ENCODE measurements at regions not wholly inside any gene's neighbourhood (a gene's known extent, or its start where the extent isn't known, plus 50 kb on each side); places are given as distances from the start of the nearest gene placed in this dataset.
A peak's percentile ranks its signal among the peaks of the same experiment; 100 is the strongest.
"Not testable (repeated sequence)": the region's sequence is repeated elsewhere in the genome, so short reads cannot be mapped to it uniquely, and the experiment has no call there.

DNA sequence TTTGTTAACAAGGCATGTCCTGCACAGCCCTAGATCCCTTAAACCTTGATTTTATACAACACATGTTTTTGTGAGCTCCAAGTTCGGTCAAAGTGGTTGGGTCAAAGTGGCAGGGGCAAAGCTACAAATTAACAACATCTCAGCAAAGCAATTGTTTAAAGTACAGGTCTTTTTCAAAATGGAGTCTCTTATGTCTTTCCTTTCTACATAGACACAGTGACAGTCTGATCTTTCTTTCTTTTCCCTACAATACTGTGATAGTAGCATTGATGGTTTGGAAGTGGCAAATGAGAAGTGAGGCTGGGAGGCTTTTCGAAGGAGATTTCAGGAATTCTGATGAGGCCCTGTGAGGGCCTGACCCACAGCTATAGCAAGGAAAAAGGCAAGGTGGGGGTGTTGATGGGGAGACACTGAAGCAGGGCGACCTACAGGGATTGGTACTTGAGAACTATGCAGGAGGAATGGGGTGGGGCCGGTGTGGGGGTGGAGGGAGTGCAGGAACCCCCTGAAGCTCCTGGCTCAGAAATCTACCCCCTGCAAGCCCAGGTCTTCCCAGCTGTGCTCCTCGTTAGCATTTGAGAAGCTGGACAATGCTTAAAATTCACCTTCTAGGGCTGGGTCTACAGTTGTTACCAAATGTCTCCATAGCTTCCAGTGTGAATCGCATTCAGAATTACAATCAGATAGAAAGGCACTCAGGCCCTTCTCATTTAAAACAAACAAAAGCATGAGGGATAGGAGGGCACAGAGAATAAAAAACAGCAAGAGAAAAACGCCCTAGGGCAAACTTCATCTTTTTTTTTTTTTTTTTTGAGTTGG, 102.6 kb upstream of the PPM1J start:
- DNase-seq = no peak

DNA sequence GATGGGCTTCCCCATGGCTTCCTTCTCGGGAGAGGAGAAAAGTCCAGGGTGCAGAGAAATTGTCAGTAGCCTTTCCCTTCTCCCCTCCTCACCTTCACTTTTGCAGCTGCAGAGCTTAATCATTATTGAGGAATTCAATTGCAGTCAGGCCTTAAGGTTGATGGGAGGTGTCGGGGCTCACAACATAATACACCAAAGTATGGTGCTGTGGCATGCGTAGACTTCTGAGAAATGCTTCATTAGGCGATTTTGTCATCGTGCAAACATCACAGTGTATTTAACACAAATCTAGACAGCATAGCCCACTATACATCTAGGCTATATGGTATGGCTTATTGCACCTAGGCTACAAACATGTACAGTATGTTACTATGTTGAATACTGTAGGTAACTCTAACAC, 100.2 kb upstream of the PPM1J start:
- no peak for DNase-seq

DNA sequence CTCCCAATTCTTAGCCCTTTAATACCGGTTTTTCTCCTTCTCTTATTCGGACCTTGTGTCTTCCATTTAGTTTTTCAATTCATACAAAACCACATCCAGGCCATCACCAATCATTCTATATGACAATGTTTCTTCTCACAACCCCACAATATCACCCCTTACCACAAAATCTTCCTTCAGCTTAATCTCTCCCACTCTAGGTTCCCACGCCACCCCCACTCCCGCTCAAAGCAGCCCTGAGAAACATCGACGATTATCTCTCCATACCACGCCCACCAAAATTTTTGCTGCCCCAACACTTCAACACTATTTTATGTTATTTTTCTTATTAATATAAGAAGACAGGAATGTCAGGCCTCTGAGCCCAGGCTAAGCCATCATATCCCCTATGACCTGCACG, 99.5 kb upstream of the PPM1J start:
- DNase-seq = not testable (repeated sequence)

DNA sequence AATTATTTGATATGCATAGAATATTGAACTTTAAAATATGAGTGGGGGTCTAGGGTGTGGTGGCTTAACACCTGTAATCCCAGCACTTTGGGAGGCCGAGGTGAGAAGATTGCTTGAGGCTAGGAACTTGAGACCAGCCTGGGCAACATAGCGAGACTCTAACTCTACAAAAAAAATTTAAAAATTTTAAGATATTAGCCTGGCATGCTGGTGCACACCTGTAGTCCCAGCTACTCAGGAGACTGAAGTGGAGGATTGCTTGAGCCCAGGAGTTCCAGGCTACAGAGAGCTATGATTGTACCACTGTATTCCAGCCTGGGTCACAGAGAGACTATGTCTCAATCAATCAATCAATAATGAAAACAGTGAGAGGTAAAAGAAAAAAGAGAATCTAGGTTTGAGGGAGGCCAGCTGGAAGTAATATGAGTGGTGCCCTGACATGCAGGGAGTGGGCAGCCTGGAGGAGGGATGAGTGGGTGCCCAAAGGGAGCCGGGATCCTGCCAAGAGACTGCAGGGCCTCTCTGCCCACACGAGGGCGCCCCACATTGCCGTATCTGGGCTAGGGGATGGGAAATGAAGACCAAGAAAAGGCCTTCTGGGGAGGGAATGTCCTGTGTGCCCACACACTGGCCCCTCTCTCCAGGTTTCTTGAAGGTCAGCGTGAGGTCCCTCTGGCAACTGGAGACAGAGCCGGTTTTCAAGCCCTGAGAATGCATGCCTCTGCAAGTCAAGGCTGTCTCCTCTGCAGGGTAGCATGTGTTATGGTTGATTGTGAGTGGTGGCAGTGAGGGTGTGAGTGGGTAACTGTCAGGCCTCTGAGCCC, 93.9 kb upstream of the PPM1J start:
- DNase-seq = peak; percentile 48

DNA sequence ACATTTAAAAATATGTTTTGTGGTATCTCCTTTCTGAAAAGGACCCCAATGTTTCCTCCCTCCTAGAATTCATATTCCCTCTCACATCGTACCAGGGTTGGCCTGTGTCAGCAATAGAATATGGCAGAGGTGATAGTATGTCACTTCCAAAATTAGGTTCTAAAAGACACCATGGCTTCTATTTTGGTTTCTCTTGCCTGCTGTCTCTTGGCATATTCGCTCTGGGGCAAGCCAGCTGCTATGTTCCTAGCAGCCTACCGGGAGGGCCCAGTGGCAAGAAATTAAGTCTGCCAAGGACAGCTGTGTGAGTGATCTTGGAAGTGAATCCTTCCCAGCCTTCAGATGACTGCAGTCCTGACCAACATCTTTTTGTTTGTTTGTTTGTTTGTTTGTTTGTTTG, 92.9 kb upstream of the PPM1J start:
- no peak for DNase-seq

DNA sequence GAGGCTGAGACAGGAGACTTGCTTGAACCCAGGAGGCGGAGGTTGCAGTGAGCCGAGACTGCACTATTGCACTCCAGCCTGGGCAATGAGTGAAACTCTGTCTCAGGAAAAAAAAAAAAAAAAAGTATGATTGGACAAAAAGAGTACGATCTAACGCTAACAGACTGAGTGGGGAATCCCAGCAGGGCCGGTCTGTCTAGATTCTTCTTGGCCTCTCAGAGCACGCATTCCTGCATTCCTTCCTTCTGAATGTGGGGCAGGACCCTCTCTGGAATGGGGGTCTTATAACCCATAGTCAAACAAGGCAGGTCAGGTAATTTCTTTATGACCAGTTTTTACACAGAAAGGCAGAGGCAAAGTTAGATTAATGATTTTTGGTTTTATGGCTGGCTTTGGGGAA, 92.0 kb upstream of the PPM1J start:
- DNase-seq = no peak

DNA sequence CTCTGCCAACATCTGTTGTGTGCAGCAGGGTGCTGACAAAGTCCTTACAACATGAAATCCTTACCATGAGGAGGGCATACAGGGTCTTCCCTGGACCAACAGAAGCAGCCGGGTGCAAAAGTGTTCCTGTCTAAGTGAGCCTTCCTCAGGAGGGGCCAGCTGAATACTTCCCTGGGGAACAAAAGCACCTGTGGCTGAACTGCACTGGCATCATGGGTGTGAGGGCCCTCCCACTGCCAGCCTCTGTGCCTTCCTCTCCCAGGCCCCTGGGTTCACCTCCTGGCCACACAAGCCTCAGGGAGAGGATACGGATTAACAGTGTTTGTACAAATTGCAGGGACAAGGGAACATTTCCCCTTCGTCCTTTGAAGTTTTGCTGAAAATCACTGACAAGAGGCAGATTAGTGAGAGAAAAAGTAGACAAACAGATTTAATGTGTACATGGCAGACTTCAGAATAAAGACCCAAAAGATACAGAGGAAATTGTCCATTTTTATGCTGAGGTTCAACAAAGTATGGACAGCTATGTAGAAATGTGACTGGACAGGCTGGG, 91.0 kb upstream of the PPM1J start:
- no peak for DNase-seq

DNA sequence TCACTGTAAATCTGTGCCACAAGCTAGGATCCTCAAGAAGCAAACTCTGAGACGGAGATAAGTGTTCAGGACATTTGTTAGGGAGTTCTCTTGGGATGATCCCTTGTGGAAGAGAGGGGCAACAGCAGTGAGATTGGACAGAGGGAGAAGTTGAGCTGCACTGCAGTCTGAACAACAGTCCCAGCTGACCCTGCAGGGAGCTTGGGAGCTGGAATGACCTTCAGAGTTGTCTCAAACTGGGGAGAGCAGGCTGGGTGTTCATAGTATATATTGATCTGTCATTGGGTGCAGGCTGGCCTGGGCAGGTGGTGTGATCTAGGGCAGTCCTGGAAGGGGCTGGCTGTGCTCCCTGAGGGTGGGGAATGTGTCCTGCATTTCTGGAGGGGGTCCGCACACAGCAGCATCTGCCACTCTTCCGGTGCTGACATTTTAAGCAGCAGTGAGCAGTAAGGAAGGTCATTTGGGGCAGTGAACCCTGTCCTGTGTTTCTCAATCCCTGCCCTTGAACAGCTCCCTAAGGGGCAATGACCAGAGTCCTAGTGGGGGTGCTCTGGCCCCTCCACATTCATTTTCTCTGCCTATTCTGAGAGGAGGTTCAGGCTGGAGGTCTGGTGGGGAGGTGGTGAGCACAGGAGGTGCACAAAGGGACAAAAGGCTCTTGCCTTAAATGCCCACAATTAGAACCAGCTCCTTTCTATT, 90.2 kb upstream of the PPM1J start:
- no peak for DNase-seq

DNA sequence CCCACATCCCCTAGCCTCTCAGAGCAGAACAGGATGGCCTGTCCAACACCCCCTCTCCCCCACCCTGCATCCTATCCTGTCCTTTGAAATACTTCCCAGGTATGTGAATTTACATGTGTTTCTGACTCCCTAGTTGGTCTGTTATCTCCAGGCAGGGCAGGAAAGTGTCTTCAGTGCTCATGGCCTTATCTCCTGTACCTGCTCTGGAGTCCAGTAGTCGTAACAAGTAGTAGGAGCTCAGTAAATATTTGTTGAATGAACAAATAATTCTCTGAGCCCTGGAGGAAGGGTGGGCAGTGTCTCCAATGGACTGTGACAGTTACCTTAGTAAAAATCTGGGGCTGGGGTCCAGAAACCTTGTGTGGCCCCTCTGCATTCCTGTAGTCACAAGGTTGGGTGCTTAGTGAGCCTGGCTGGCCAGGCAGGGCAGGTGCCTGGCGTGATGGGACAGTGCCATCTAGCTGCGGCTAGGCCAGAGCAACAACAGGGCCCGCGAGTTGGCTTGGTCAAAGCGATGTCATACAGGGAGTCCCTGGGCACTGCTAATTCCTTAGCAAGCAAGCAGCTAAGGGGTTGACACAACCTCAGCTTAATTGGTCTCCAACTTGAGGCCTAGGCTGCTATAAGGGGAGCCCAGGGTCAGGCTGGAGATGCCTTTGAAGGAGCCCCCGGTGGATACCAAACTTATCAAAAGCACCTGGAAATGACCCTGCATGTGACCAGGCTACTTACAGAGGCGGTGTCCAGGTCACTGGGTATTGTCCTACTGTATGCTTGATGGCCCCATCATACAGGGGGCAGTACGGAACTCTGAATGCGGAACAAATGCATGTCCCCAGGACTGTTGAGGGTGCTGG, 89.0 kb upstream of the PPM1J start:
- peak; percentile 4 to 9 for DNase-seq

DNA sequence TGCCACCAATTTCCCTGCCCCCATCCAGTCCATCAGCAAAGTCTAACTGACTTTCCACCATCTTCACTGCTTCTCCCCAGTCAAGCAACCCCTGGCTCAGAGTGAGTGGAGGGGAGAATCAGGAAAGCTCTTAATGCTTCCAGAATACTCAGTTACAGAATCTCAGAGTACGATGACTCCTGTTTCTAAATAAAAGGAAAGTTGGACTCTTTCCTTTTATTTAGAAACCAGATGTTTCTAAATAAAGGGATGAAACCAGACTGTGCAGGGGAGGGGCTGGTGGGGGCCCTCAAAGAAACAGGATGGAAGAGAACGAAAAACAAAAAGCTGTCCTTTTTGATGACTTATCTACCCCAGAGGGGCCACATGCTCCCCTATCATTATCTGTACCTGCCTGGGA, 85.2 kb upstream of the PPM1J start:
- no peak for DNase-seq

DNA sequence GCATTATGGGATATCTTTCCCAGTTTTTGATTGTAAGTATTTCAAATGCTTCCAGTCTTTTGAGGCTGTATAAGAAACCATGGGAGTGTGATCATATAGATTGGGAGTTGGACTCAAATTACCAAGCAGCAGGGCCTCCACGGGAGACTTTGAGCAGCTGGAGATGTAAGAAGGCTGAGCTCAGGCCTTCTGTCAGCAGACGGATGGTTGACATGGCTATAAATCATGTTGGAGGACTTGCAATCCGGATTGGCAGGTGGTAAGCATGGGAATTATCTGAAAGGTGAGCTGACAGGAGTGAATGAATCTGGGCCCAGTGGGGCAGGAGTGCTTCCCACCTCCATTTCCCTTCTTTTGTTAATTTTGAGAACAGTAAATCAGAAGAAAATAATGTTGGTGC, 83.2 kb upstream of the PPM1J start:
- DNase-seq = no peak

DNA sequence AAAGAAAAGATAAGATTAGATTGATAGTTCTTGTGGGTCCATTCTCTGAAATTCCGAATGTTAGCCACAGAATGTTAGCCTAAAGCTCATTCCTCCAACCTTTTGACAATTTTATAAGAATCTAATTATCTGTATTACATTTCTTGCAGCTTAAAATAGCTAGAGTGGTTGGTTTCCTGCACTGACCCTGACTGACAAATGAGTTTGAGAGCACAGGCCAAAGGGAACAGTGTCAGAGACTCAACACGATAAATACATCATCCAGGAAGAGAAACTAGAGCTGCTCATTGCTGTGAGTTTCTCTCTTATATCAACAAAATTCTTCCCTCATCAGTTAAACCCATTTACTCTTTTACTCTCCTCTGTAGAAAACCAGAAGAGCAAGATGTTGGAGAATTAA, 82.1 kb upstream of the PPM1J start:
- no peak for DNase-seq

DNA sequence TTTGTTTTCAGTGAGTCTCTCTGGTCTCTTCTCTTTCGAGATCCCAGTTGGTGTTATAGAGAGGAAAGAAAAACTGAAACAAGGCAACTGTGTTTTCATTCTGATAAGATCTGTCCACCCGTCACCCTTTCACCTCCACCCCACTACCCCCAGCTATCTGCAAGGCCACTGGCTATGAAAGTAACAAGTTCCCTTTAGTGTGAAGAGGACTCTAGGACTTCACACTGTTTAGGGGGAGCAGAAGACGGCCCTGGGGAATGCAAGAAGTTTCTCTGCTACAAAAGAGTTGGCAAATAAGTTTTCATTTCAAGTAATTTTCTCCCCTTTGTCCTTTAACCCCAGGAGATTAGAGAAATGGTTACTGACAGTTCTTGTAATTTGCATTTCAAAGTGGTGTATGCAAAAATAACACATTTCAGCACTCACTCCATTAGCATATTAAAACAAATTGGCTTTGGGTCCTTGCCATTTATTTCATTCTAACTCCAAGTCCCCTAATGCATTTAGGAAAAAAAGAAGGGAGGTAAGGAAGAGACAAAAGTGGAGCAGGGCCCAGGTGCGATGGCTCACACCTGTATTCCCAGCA, 79.6 kb upstream of the PPM1J start:
- no peak for DNase-seq

DNA sequence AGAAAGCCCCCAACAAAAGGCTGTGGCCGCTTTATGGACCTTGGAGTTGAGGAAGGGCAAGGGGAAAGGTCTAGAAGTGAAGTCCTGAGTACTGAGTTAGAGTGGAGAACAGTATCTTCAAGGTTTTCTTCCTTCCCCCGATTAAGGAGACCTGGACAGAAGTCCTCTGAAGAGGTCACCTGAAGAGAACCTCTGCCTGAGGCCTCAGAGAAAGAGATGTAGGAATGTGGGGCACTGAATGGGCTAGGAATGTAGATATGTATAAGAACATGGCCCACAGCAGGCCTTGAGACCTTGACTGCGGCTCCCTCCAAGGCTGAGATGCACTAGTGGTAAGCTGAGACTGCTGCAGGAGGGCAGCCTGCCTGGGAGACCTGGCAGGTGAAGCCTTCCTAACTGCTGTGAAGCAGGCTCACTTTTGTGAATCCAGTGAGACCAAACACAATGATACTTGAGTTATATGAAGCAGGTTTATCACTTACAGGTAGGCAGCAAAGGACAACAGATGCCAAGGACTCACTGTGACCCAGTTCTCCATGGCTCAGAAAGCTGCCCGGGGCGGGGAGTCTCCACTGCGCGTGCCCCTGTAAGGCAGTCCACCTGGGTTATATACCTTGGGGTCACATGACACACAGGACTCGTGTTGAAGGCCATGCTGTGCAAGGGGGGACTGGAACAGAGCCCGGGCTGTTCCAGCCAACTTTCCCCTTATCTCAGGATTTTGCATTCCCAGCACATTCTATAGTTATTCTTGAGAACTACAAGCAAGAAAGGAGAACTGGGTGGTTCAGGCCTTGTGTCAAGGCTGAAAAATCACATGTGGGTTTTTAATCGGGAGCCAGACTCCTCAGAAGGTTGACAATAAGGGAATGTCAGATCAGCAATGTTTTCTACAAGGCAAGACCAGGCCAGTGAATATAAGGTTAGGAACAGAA, 78.8 kb upstream of the PPM1J start:
- DNase-seq = no peak

DNA sequence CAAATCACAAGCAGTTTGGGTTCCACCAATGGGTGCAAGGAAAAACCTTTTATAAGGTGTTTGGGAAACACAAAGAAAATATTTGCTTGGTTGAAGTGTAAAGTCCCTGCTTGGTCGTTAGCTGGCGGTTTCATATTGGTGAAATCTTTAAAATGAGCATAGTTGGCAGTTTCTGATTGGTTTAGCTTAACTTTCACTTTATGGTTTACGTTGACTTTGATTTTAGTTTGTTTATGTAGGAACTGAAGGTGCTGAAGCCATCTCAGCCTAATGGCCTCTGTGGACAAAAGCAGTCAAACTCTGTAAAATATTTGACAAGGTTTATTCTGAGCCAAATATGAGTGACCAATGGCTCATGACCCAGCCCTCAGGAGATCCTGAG, 76.6 kb upstream of the PPM1J start:
- DNase-seq = no peak

DNA sequence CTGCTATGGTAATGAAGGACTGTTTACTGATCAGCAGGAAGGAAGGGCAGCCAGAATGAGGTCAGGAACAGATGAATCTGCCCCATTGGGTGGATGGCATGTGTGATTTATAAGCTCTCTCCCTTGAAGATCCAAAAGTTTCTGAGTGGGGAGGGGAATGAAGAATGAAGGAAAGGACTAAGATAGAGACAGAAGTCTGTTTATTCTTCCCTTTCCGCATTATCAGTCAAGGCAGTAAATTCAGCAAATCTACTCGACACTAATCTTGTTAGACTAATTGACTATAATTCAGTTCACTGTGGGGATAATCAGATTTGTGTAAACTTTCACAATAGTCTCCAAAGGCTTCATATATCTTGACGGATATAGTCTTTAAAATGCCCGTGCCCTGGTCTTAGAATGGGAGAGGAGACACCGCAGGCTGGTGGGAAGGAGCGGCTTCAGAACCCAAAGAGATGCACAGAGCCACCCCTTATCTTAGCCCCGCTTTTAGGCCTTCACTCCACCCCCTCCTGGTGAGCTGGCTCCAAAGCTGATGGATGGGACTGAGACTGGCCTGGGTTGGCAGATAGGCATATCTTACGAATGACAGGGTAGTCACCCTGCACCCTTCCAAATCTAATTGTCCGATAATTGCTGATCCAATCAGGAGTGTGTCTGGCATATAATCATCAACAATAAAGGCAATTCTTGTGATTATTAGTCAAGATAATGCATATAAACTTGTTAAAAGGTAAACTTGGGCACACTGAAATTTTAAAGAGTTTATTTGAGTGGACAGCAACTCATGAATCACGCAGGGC, 76.0 kb upstream of the PPM1J start:
- no peak for DNase-seq

DNA sequence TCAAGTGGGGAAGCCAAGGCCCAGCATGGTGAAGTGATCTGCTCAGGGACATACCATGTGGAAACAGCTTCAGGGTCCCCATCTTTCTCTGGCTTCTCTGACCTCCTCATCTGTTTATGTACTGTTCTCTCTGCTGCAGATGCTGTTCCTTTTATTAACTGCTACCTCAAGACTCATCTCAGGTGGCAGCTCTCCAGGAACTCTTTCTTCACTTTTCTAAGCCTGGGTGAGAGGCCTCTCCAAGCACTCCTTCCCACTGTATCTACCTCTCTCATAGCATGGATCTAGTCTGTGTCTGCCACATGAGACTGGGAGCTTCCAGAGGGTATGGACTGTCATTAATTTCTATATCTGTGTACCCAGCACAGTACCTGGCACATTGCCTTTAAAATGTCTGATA, 73.4 kb upstream of the PPM1J start:
- DNase-seq = no peak

DNA sequence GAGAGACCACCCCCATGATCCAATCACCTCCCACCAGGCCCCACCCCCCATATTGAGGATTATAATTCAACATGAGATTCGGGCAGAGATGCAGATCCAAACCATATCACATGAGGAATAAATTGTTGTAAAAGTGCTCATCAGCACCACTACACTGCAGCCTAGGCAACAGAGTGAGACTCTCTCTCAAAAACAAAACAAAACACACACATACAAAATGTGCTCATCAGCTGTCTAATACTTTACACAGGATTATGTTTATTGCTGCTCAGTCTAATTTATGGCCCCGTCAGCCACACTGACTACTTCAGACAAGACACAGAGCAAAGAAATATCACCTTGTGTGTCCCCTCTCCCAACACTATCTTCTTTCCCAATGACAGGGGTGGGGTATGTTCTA, 72.9 kb upstream of the PPM1J start:
- DNase-seq = no peak

DNA sequence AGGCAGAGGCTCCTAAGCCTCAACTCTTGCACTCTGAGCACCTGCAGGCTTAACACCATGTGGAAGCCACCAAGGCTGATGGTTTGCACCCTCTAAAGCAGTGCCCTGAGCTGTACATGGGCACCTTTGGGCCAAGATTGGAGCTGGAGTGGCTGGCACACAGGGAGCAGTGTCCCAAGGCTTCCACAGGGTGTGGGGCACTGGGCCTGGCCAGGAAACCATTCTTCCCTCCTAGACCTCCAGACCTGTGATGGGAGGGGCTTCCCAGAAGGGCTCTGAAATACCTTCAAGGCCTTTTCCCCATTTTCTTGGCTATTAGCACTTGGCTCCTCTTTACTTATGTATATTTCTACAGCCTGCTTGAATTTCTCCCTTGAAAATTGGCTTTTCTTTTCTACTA, 67.9 kb upstream of the PPM1J start:
- DNase-seq = no peak
